ENCODE measurements at regions not wholly inside any gene's neighbourhood (a gene's known extent, or its start where the extent isn't known, plus 50 kb on each side); places are given as distances from the start of the nearest gene placed in this dataset.

DNA sequence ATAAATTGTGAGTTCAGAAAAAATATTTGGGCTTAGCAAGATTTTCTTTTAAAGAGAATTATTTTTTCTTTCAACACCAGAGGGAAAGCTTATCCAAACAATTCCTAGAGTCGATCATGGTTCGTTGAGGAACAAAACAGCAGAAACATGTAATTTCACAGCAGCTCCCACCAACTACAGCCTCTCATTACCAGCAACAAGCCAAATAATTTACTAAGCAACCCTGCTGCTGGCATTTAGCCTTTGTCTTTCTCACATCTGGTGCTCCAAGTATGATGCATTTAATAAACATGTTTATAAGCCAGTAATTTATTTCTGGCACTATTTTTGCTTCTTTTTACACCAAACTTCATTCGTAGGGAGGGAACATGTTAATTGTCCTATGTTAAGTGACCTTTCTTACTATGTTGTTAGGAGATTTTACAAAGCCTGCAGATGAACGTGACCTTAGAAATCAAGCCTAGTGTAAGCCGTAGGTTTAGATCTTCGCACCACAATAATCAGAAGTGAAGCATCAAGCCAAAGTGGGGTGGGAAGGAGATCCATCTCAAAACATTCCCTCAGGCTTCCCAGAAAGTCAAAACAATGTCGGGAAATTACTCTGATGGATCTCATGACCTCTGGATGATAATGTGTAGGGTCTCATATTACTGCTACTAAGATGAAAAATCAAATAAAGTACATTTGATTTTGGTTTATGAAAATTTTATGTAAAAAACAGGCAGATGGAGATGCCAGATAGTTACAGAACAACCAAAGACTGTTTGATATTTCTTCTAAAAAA is 128.4 kb downstream of the RPAP3 start:
- BruUV-seq (replicated peaks), result no TSS peak
- WGBS, 2 experiments (ENCODE audit: extremely low coverage in 2 of 2, insufficient read length in 1 of 2), result no CpG with 5 or more reads among the region's 7 CpGs
- no peak overlapping the region for H4K91ac ChIP-seq (ENCODE audit: insufficient read depth, low read depth, low read length)
- DNase-seq, result no peak
- H3K56ac ChIP-seq (ENCODE audit: extremely low read depth, insufficient read depth, low read length), result no peak overlapping the region
- H2AFZ ChIP-seq (replicated peaks; ENCODE audit: low read length, poor library complexity), result no peak overlapping the region
- H2BK20ac ChIP-seq (ENCODE audit: low read depth, low read length), result no peak overlapping the region
- no peak overlapping the region for H2BK120ac ChIP-seq (ENCODE audit: low read depth, low read length)
- H4K5ac ChIP-seq (ENCODE audit: low read depth, low read length), result no peak overlapping the region
- no peak overlapping the region for H3K27ac ChIP-seq (ENCODE audit: insufficient read depth, low read length)
- in situ Hi-C loops (cut with MboI; ENCODE audit: low sequenced_read_pairs) (no loop called here), dilution Hi-C loops (cut with HindIII; ENCODE audit: low sequenced_read_pairs, unreplicated experiment) (no loop called here), intact Hi-C loops (cut with micrococcal nuclease) (no loop called here)
- ATAC-seq (ENCODE audit: low read depth), result no peak
- H4K20me1 ChIP-seq (ENCODE audit: insufficient read depth, low read length), result no peaks in the 10 kb centered on the region
- no peak overlapping the region for H3K14ac ChIP-seq (replicated peaks; ENCODE audit: low read depth, low read length)
- H3K36me3 ChIP-seq (ENCODE audit: control insufficient read depth, insufficient read depth, low read length), result no peaks in the 10 kb centered on the region
- H3K4me1 ChIP-seq (ENCODE audit: control insufficient read depth, insufficient read depth, low read length), result no peaks in the 10 kb centered on the region
- H3K9me3 ChIP-seq (ENCODE audit: control insufficient read depth, insufficient read depth, low read length), result no peaks in the 10 kb centered on the region
- H4K8ac ChIP-seq (ENCODE audit: low read depth in 2 of 2, low read length in 2 of 2), result no peak overlapping the region
- H3K4me3 ChIP-seq (ENCODE audit: insufficient read depth, low read depth, low read length), result no peak overlapping the region
- no peak overlapping the region for H2AK5ac ChIP-seq (ENCODE audit: low read depth, low read length)
- H2BK5ac ChIP-seq (ENCODE audit: low read depth, low read length, poor library complexity, severe bottlenecking), result no peak overlapping the region
- H2BK15ac ChIP-seq (ENCODE audit: low read depth, low read length), result no peak overlapping the region
- TF ChIP-seq MXI1 (IDR thresholded peaks at IDR 0.05; ENCODE audit: borderline replicate concordance, low read depth, low read length) (no peak), NFE2L2 (IDR thresholded peaks at IDR 0.05; ENCODE audit: low read depth, low read length) (no peak), POLR2A (IDR thresholded peaks at IDR 0.05; ENCODE audit: low read depth, low read length) (no peak), RAD21 (IDR thresholded peaks at IDR 0.05; ENCODE audit: low read length) (no peak), RFX5 (IDR thresholded peaks at IDR 0.05; ENCODE audit: low read depth, low read length) (no peak), BHLHE40 (IDR thresholded peaks at IDR 0.05; ENCODE audit: low read depth, low read length) (no peak), MAZ (IDR thresholded peaks at IDR 0.05; ENCODE audit: borderline replicate concordance, low read depth, low read length) (no peak), RCOR1 (IDR thresholded peaks at IDR 0.05; ENCODE audit: insufficient replicate concordance, low read length) (no peak)
- POLR2A ChIA-PET (ENCODE audit: unreplicated experiment), result no interaction called here
- peaks cover 24% of the 10 kb centered on the region for H3K27me3 ChIP-seq (ENCODE audit: control insufficient read depth, insufficient read depth, low read length)
- H3K79me1 ChIP-seq (ENCODE audit: low read depth in 1 of 2, low read length in 2 of 2), result no peaks in the 10 kb centered on the region
- H3K23ac ChIP-seq (ENCODE audit: low read depth, low read length), result no peak overlapping the region
- H3K4ac ChIP-seq (ENCODE audit: low read depth, low read length), result no peak overlapping the region
- H3K4me2 ChIP-seq (ENCODE audit: low read depth, low read length), result no peak overlapping the region
- no peak overlapping the region for H2AK9ac ChIP-seq (replicated peaks; ENCODE audit: low read depth, low read length, poor library complexity)
- no peak overlapping the region for H3K9ac ChIP-seq (ENCODE audit: low read depth, low read length)
- CTCF ChIA-PET, result interaction anchor here (1.1 kb wide), 1 partner anchor 10 kb away, joined by 3 read pairs; no protein-coding TSS in a partner anchor
- H3K9me1 ChIP-seq (ENCODE audit: insufficient read depth, low read length), result no peaks in the 10 kb centered on the region
- no peak overlapping the region for H3K18ac ChIP-seq (ENCODE audit: low read depth, low read length)
